ENCODE measurements at regions not wholly inside any gene's neighbourhood (a gene's known extent, or its start where the extent isn't known, plus 50 kb on each side); places are given as distances from the start of the nearest gene placed in this dataset.

DNA sequence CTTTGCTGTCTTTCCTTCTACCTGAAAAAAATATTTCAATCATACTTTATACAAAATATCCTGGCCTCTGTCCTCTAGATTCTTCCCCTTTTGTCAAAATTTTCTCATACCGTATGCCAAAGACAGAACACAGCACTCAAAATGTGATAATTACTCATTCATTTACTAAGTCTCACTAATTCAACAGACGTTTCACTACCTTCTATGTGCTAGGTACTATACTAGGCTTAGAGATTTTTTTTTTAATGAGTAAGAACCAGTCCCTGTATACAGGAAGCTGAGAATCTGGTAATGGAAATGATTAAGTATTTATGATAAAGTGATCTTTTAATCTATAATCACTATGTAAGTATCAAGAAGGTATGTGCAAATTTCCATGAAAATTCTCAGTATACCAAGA, 128.0 kb downstream of the ELAPOR2 start:
- no peaks in the 10 kb centered on the region for H4K20me1 ChIP-seq (replicated peaks; ENCODE audit: control insufficient read depth, extremely low read depth, insufficient read depth, low read length)
- no peak for FAIRE-seq
- no peak for TF ChIP-seq GATA2 (IDR thresholded peaks at IDR 0.05; ENCODE audit: insufficient read depth, insufficient read length, low read depth, low read length)
- TF ChIP-seq, protein P1, sequence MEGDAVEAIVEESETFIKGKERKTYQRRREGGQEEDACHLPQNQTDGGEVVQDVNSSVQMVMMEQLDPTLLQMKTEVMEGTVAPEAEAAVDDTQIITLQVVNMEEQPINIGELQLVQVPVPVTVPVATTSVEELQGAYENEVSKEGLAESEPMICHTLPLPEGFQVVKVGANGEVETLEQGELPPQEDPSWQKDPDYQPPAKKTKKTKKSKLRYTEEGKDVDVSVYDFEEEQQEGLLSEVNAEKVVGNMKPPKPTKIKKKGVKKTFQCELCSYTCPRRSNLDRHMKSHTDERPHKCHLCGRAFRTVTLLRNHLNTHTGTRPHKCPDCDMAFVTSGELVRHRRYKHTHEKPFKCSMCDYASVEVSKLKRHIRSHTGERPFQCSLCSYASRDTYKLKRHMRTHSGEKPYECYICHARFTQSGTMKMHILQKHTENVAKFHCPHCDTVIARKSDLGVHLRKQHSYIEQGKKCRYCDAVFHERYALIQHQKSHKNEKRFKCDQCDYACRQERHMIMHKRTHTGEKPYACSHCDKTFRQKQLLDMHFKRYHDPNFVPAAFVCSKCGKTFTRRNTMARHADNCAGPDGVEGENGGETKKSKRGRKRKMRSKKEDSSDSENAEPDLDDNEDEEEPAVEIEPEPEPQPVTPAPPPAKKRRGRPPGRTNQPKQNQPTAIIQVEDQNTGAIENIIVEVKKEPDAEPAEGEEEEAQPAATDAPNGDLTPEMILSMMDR (IDR thresholded peaks at IDR 0.05; ENCODE audit: extremely low read depth in 1 of 2, insufficient read depth in 1 of 2, low read depth in 1 of 2, low read length in 2 of 2) = no peak
- no peak for TF ChIP-seq EZH2 (IDR thresholded peaks at IDR 0.05; ENCODE audit: borderline replicate concordance, low read depth, low read length, severe bottlenecking)
- TF ChIP-seq, protein P2, sequence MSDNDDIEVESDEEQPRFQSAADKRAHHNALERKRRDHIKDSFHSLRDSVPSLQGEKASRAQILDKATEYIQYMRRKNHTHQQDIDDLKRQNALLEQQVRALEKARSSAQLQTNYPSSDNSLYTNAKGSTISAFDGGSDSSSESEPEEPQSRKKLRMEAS (IDR thresholded peaks at IDR 0.05; ENCODE audit: insufficient read depth, insufficient read length) = no peak
- no peak for TF ChIP-seq POLR2A (IDR thresholded peaks at IDR 0.05; ENCODE audit: low read depth, low read length)
- TF ChIP-seq POLR2AphosphoS5 (IDR thresholded peaks at IDR 0.05; ENCODE audit: insufficient read depth, low read depth, low read length) = no peak
- no peak for TF ChIP-seq MYC (IDR thresholded peaks at IDR 0.05; ENCODE audit: low read depth, low read length)
- no peak for TF ChIP-seq JUN (IDR thresholded peaks at IDR 0.05; ENCODE audit: borderline replicate concordance, insufficient read depth, insufficient read length, low read depth)
- no peak for TF ChIP-seq FOS (IDR thresholded peaks at IDR 0.05; ENCODE audit: borderline replicate concordance, insufficient read depth, low read length)
- dilution Hi-C loops (cut with MboI; ENCODE audit: extremely low pct_ligation_motif_present, low sequenced_read_pairs) (no loop called here), intact Hi-C loops (cut with micrococcal nuclease) (no loop called here)
- ChIA-PET CTCF (interaction anchor here (1.2 to 17.7 kb wide), 8 partner anchors 15 to 288 kb away, joined by 3 to 343 read pairs (median 4); partner anchors contain the start of genes DMTF1, ELAPOR2 and TMEM243), POLR2A (interaction anchor here (1.0 kb wide), 1 partner anchor 221 kb away, joined by 3 read pairs; the partner anchor contains the start of gene DMTF1)
- no peak overlapping the region for H3K9ac ChIP-seq (replicated peaks; ENCODE audit: extremely low read depth, insufficient read depth, low read length)
- no peak overlapping the region for H2AFZ ChIP-seq (ENCODE audit: low read depth, low read length)
- peaks cover 0 to 3% of the 10 kb centered on the region in 2 experiments for H3K36me3 ChIP-seq (ENCODE audit: control insufficient read depth in 2 of 2, extremely low read depth in 1 of 2, insufficient read depth in 2 of 2, low read length in 2 of 2)
- H3K4me2 ChIP-seq (ENCODE audit: insufficient read depth, low read length) = no peak overlapping the region
- H3K79me2 ChIP-seq (ENCODE audit: control insufficient read depth, insufficient read depth, low read length) = no peaks in the 10 kb centered on the region
- no peak overlapping the region for H3K27ac ChIP-seq (ENCODE audit: insufficient read depth, low read depth, low read length)
- no peaks in the 10 kb centered on the region for H3K27me3 ChIP-seq (ENCODE audit: control insufficient read depth in 2 of 2, insufficient read depth in 2 of 2, low read length in 2 of 2)
- no TSS peak for BruUV-seq (replicated peaks)
- no peaks in the 10 kb centered on the region for H3K9me3 ChIP-seq (replicated peaks; ENCODE audit: control insufficient read depth, insufficient read depth, low read length)
- peaks cover 19% of the 10 kb centered on the region for H3K4me1 ChIP-seq (ENCODE audit: control insufficient read depth, extremely low read depth, insufficient read depth, low read length)
- no peak overlapping the region for H3K4me3 ChIP-seq (replicated peaks in 1 of 3; ENCODE audit: insufficient read depth in 1 of 3, low read depth in 1 of 3, low read length in 3 of 3)
- DNase-seq (ENCODE audit: low read depth, low spot score) = no peak
- no peaks in the 10 kb centered on the region for H3K9me1 ChIP-seq (replicated peaks; ENCODE audit: control insufficient read depth, extremely low read depth, insufficient read depth, low read length)

Measured in endothelial cell of umbilical vein (primary cell).